Stomach (tissue), 4 donors: ENCODE measurements at regions not wholly inside any gene's neighbourhood (a gene's known extent, or its start where the extent isn't known, plus 50 kb on each side); places are given as distances from the start of the nearest gene placed in this dataset.

ENCODE experiments used
- EP300 ChIP-seq: sonication (generic); formaldehyde crosslinking; IDR thresholded peaks from one replicate; pipeline ENCODE4 v1.6.1; 2017; ENCODE audit warnings: antibody characterized with exemption
- TF ChIP-seq, protein P1 (sequence below), 7 experiments: fragments of 450-650 bp in 4 of 7; fragments of 200-600 bp in 3 of 7; sonication (generic) in 3 of 7; IDR thresholded peaks; one replicate each; pipeline ENCODE4 v1.5.1; 2016 to 2019; ENCODE audit warnings: antibody characterized with exemption in 7 of 7, control low read depth in 2 of 7, mild to moderate bottlenecking in 1 of 7

DNA sequence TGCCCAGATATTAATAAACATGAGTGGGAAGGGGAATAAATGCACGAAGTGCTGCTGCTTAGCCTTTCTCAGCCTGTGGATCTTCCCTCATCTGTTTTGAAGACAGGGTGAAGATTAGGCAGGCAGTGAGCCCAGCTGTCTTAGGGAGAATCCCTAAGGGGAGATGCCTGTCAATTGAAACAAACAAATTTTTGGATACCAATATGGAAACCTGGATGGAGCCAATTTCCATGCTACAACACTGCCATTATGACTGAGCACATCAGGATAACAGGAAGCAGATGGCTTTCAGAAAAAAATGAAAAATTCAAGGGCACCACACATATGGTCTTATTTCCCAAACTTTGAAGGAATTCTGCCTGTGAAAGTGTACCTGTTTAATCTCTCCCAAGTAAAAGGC, 80.3 kb downstream of the HMHB1 start:
- TF ChIP-seq, protein P1, sequence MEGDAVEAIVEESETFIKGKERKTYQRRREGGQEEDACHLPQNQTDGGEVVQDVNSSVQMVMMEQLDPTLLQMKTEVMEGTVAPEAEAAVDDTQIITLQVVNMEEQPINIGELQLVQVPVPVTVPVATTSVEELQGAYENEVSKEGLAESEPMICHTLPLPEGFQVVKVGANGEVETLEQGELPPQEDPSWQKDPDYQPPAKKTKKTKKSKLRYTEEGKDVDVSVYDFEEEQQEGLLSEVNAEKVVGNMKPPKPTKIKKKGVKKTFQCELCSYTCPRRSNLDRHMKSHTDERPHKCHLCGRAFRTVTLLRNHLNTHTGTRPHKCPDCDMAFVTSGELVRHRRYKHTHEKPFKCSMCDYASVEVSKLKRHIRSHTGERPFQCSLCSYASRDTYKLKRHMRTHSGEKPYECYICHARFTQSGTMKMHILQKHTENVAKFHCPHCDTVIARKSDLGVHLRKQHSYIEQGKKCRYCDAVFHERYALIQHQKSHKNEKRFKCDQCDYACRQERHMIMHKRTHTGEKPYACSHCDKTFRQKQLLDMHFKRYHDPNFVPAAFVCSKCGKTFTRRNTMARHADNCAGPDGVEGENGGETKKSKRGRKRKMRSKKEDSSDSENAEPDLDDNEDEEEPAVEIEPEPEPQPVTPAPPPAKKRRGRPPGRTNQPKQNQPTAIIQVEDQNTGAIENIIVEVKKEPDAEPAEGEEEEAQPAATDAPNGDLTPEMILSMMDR (IDR thresholded peaks at IDR 0.05): no peak
- TF ChIP-seq EP300: no peak
